Endothelial cell of umbilical vein (primary cell): ENCODE measurements at regions not wholly inside any gene's neighbourhood (a gene's known extent, or its start where the extent isn't known, plus 50 kb on each side); places are given as distances from the start of the nearest gene placed in this dataset.

Experiments used
- BruUV-seq: library from RNA; stranded (reverse); fragments of 400-500 nt; replicated peaks from 2 replicates; lab custom pipeline; 2021; lab: Mats Ljungman, UMichigan
- CTCF ChIA-PET: fragments of 300-600, 350-600 bp; sonication (Branson Sonifier 250); formaldehyde crosslinking; loops from one replicate; lab custom pipeline; 2021; ENCODE audit warnings: antibody characterized with exemption, inconsistent platforms; lab: Charles Lee
- POLR2A ChIA-PET: fragments of 300-600, 350-600 bp; sonication (Branson Sonifier 250); formaldehyde crosslinking; loops from one replicate; lab custom pipeline; 2021; ENCODE audit warnings: antibody characterized with exemption, inconsistent platforms; lab: Charles Lee
- DNase-seq: peaks from one replicate; pipeline ENCODE4 v3.0.0-alpha.2; 2011; ENCODE audit warnings: low read depth, low spot score
- FAIRE-seq: peaks from 2 replicates; lab custom pipeline; 2011; peaks lifted over from hg19 to GRCh38; lab: Jason Lieb, UNC
- H2AFZ ChIP-seq: 2 replicates; pipeline ENCODE4 v1.6.0; 2012; ENCODE audit warnings: low read depth, low read length, control low read depth, inconsistent platforms
- H3K27ac ChIP-seq: 2 replicates; pipeline ENCODE4 v1.5.1; 2011; ENCODE audit warnings: low read depth, mild to moderate bottlenecking, control low read depth, low read length, moderate library complexity; ENCODE audit not compliant: insufficient read depth
- H3K27me3 ChIP-seq, 2 experiments: 2 replicates each; pipeline versions ENCODE4 v1.6.0 to v1.6.1; 2011; ENCODE audit warnings: low read length in 2 of 2, mixed read lengths in 1 of 2; ENCODE audit not compliant: control insufficient read depth in 2 of 2, insufficient read depth in 2 of 2
- H3K36me3 ChIP-seq, 2 experiments: 2 replicates in 1 of 2; 3 replicates in 1 of 2; pipeline ENCODE4 v1.5.1; 2011; ENCODE audit warnings: low read length in 2 of 2, mild to moderate bottlenecking in 1 of 2, moderate library complexity in 1 of 2; ENCODE audit not compliant: control insufficient read depth in 2 of 2, insufficient read depth in 2 of 2; ENCODE audit errors: extremely low read depth in 1 of 2
- H3K4me1 ChIP-seq: 3 replicates; pipeline ENCODE4 v1.5.1; 2011; ENCODE audit warnings: mild to moderate bottlenecking, low read length; ENCODE audit not compliant: control insufficient read depth, insufficient read depth; ENCODE audit errors: extremely low read depth
- H3K4me2 ChIP-seq: 2 replicates; pipeline ENCODE4 v1.6.1; 2011; ENCODE audit warnings: low read length, control low read depth, mixed read lengths; ENCODE audit not compliant: insufficient read depth
- H3K4me3 ChIP-seq, 3 experiments: fragments of 200-600 bp in 1 of 3; sonication (generic), shearing (Covaris generic) in 1 of 3; replicated peaks in 1 of 3; 2 replicates each; pipeline ENCODE4 v1.5.1; 2011 to 2016; ENCODE audit warnings: control low read depth in 3 of 3, low read length in 3 of 3, mild to moderate bottlenecking in 2 of 3, inconsistent platforms in 1 of 3, low read depth in 1 of 3, moderate library complexity in 1 of 3; ENCODE audit not compliant: insufficient read depth in 1 of 3
- H3K79me2 ChIP-seq: 2 replicates; pipeline ENCODE4 v1.6.0; 2012; ENCODE audit warnings: low read length, inconsistent platforms; ENCODE audit not compliant: control insufficient read depth, insufficient read depth
- H3K9ac ChIP-seq: replicated peaks from 2 replicates; pipeline ENCODE3; 2011; ENCODE audit warnings: low read length, control low read depth; ENCODE audit not compliant: insufficient read depth; ENCODE audit errors: extremely low read depth
- H3K9me1 ChIP-seq: replicated peaks from 3 replicates; pipeline ENCODE4 v1.6.0; 2011; ENCODE audit warnings: mild to moderate bottlenecking, low read length; ENCODE audit not compliant: control insufficient read depth, insufficient read depth; ENCODE audit errors: extremely low read depth
- H3K9me3 ChIP-seq: replicated peaks from 2 replicates; pipeline ENCODE4 v1.5.1; 2012; ENCODE audit warnings: low read length, inconsistent platforms; ENCODE audit not compliant: control insufficient read depth, insufficient read depth
- H4K20me1 ChIP-seq: replicated peaks from 2 replicates; pipeline ENCODE3; 2011; ENCODE audit warnings: mild to moderate bottlenecking, low read length; ENCODE audit not compliant: control insufficient read depth, insufficient read depth; ENCODE audit errors: extremely low read depth
- CTCF ChIP-seq, 2 donors: IDR thresholded peaks; 1 replicate in 1 of 2; 2 replicates in 1 of 2; pipeline ENCODE4 v1.5.1; 2011; ENCODE audit warnings: low read length in 2 of 2, mild to moderate bottlenecking in 2 of 2, moderate library complexity in 2 of 2, control low read depth in 1 of 2, inconsistent platforms in 1 of 2, low read depth in 1 of 2; ENCODE audit not compliant: insufficient read depth in 1 of 2; ENCODE audit errors: extremely low read depth in 1 of 2
- EZH2 ChIP-seq: IDR thresholded peaks from 2 replicates; pipeline ENCODE4 v1.6.1; 2012; ENCODE audit warnings: borderline replicate concordance, low read depth, mild to moderate bottlenecking, moderate library complexity, low read length, inconsistent platforms; ENCODE audit not compliant: severe bottlenecking
- FOS ChIP-seq: IDR thresholded peaks from 2 replicates; pipeline ENCODE4 v1.6.1; 2011; ENCODE audit warnings: mild to moderate bottlenecking, low read length, moderate library complexity, borderline replicate concordance; ENCODE audit not compliant: insufficient read depth
- GATA2 ChIP-seq: IDR thresholded peaks from 2 replicates; pipeline ENCODE4 v1.7.0; 2011; ENCODE audit warnings: low read depth, mild to moderate bottlenecking, moderate library complexity, mixed read lengths, low read length; ENCODE audit not compliant: insufficient read length, insufficient read depth
- JUN ChIP-seq: IDR thresholded peaks from 2 replicates; pipeline ENCODE4 v1.6.1; 2011; ENCODE audit warnings: borderline replicate concordance, low read depth; ENCODE audit not compliant: insufficient read length, insufficient read depth
- MAX ChIP-seq: IDR thresholded peaks from 2 replicates; pipeline ENCODE4 v1.6.1; 2011; ENCODE audit not compliant: insufficient read depth, insufficient read length
- MYC ChIP-seq: IDR thresholded peaks from one replicate; pipeline ENCODE4 v1.6.1; 2011; ENCODE audit warnings: mild to moderate bottlenecking, low read depth, low read length
- POLR2A ChIP-seq: IDR thresholded peaks from 2 replicates; pipeline ENCODE4 v1.6.1; 2012; ENCODE audit warnings: low read depth, mild to moderate bottlenecking, control low read depth, low read length
- POLR2AphosphoS5 ChIP-seq: IDR thresholded peaks from 2 replicates; pipeline ENCODE4 v1.6.1; 2012; ENCODE audit warnings: low read depth, mild to moderate bottlenecking, control low read depth, low read length, moderate library complexity; ENCODE audit not compliant: insufficient read depth
- dilution Hi-C: fragments of 300-500 bp; cut with MboI; formaldehyde crosslinking; loops from one replicate; pipeline ENCODE4 v1.15.0; 2019; ENCODE audit warnings: low sequenced_read_pairs; ENCODE audit not compliant: extremely low pct_ligation_motif_present
- intact Hi-C: fragments of 100-400 bp; cut with micrococcal nuclease; formaldehyde crosslinking; loops from one replicate; pipeline ENCODE4 v1.10.0; 2022

GRCh38 chr12:58776144-58776543, 144.2 kb downstream of the LRIG3 start:
- DNase-seq (no peak), FAIRE-seq (no peak)
- TF ChIP-seq MAX (no peak), CTCF (IDR thresholded peaks at IDR 0.05; ENCODE audit: extremely low read depth in 1 of 2, insufficient read depth in 1 of 2, low read depth in 1 of 2, low read length in 2 of 2) (no peak), EZH2 (no peak), MYC (no peak), POLR2A (no peak), JUN (no peak), GATA2 (no peak)
- H3K9me1 ChIP-seq: no peaks in the 10 kb centered on the region
- no peak overlapping the region for H3K9ac ChIP-seq
- no peak overlapping the region for H3K27ac ChIP-seq
- no peak overlapping the region for H2AFZ ChIP-seq
- no peaks in the 10 kb centered on the region for H3K9me3 ChIP-seq
- no peaks in the 10 kb centered on the region for H3K79me2 ChIP-seq
- peaks cover 0 to 1% of the 10 kb centered on the region in 2 experiments for H3K27me3 ChIP-seq
- ChIA-PET POLR2A (no interaction called here), CTCF (no interaction called here)
- H3K4me1 ChIP-seq: no peaks in the 10 kb centered on the region
- H3K4me3 ChIP-seq: no peak overlapping the region
- no TSS peak for BruUV-seq
- H3K36me3 ChIP-seq: no peaks in the 10 kb centered on the region
- dilution Hi-C loops (no loop called here), intact Hi-C loops (no loop called here)
- no peaks in the 10 kb centered on the region for H4K20me1 ChIP-seq
- no peak overlapping the region for H3K4me2 ChIP-seq

- BruUV-seq: no TSS peak
- no peak for FAIRE-seq
Measured at GRCh38 chr12:58777815-58778214, 142.5 kb downstream of the LRIG3 start.

More at GRCh38 chr12:58777815-58778214, 142.5 kb downstream of the LRIG3 start:
- no peak for DNase-seq
- no peaks in the 10 kb centered on the region for H4K20me1 ChIP-seq
- no peak overlapping the region for H3K27ac ChIP-seq
- dilution Hi-C loops (no loop called here), intact Hi-C loops (no loop called here)
- no peak for TF ChIP-seq JUN
- TF ChIP-seq CTCF (IDR thresholded peaks at IDR 0.05; ENCODE audit: extremely low read depth in 1 of 2, insufficient read depth in 1 of 2, low read depth in 1 of 2, low read length in 2 of 2): no peak
- no peak for TF ChIP-seq MAX
- no peak for TF ChIP-seq MYC
- no peak for TF ChIP-seq POLR2AphosphoS5
- no peak for TF ChIP-seq FOS
- no peak for TF ChIP-seq POLR2A
- TF ChIP-seq EZH2: no peak
- TF ChIP-seq GATA2: no peak
- POLR2A ChIA-PET: no interaction called here
- H3K4me3 ChIP-seq: no peak overlapping the region
- peaks cover 0 to 2% of the 10 kb centered on the region in 2 experiments for H3K27me3 ChIP-seq
- no peak overlapping the region for H2AFZ ChIP-seq
- no peaks in the 10 kb centered on the region for H3K36me3 ChIP-seq
- H3K4me2 ChIP-seq: no peak overlapping the region
- no peaks in the 10 kb centered on the region for H3K9me1 ChIP-seq
- no peaks in the 10 kb centered on the region for H3K79me2 ChIP-seq
- CTCF ChIA-PET: no interaction called here
- H3K9me3 ChIP-seq: no peaks in the 10 kb centered on the region
- H3K9ac ChIP-seq: no peak overlapping the region
- H3K4me1 ChIP-seq: no peaks in the 10 kb centered on the region
